ENCODE measurements at regions not wholly inside any gene's neighbourhood (a gene's known extent, or its start where the extent isn't known, plus 50 kb on each side); places are given as distances from the start of the nearest gene placed in this dataset.

DNA sequence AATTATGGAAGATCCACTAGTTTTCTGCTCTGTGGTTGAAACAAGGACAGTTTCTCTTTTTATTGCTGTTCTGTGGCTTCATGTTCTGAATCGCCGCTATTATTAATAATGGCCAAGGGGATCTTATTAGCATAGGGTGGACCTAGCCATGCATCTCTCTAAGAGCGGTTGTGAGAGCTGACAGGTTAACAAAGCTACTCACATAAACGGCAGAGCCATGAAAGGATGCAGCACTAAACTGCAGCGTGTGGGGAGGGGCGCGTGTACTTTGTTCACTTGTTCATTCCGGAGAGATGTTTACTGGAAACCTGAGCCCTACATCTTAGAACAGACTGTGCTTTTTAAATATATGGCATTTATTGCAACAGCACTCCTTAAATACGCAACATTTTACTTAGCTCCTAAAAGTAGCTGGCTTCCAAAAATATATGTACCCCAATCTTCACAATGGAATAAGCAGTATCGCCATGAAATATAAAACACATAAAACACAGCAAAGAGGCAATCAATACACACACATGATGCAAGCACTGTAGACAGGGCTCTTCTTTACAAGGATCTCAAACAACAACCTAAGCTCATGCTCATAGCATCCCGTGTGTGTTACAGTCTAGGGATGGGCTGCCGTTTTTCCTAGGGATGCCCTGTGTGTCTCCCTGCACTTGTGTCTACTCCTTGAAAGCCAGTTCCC lies 424.6 kb downstream of the MED10 start:
- no peaks in the 10 kb centered on the region for H3K9me2 ChIP-seq (replicated peaks; ENCODE audit: insufficient read depth, low read length)
- H3K27me3 ChIP-seq (replicated peaks; ENCODE audit: insufficient read depth, low read length) = no peaks in the 10 kb centered on the region
- TF ChIP-seq EZH2phosphoT487 (IDR thresholded peaks at IDR 0.05; ENCODE audit: low read length) (no peak), EZH2 (optimal IDR thresholded peaks at IDR 0.05; ENCODE audit: low read depth, low read length) (no peak)
- TF ChIP-seq, protein P1, sequence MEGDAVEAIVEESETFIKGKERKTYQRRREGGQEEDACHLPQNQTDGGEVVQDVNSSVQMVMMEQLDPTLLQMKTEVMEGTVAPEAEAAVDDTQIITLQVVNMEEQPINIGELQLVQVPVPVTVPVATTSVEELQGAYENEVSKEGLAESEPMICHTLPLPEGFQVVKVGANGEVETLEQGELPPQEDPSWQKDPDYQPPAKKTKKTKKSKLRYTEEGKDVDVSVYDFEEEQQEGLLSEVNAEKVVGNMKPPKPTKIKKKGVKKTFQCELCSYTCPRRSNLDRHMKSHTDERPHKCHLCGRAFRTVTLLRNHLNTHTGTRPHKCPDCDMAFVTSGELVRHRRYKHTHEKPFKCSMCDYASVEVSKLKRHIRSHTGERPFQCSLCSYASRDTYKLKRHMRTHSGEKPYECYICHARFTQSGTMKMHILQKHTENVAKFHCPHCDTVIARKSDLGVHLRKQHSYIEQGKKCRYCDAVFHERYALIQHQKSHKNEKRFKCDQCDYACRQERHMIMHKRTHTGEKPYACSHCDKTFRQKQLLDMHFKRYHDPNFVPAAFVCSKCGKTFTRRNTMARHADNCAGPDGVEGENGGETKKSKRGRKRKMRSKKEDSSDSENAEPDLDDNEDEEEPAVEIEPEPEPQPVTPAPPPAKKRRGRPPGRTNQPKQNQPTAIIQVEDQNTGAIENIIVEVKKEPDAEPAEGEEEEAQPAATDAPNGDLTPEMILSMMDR (IDR thresholded peaks at IDR 0.05; ENCODE audit: low read length) = no peak
- H3F3A ChIP-seq (ENCODE audit: insufficient read depth, low read length) = no peaks in the 10 kb centered on the region
- no peak overlapping the region for H3K9ac ChIP-seq (ENCODE audit: low read length)
- no peak for DNase-seq
- no peak overlapping the region for H2AFZ ChIP-seq (ENCODE audit: low read length)
- no peak overlapping the region for H3K27ac ChIP-seq (ENCODE audit: low read length)
- no peaks in the 10 kb centered on the region for H3K36me3 ChIP-seq (replicated peaks; ENCODE audit: insufficient read depth, low read length)
- no peak overlapping the region for H3K4me3 ChIP-seq (ENCODE audit: low read length)
- no peaks in the 10 kb centered on the region for H4K20me1 ChIP-seq (ENCODE audit: insufficient read depth, low read length)
- no peaks in the 10 kb centered on the region for H3K79me2 ChIP-seq (ENCODE audit: low read length)
- H3K4me1 ChIP-seq (ENCODE audit: low read length) = no peaks in the 10 kb centered on the region
- H3K9me3 ChIP-seq (replicated peaks; ENCODE audit: insufficient read depth, low read length) = no peaks in the 10 kb centered on the region
- H3K4me2 ChIP-seq (ENCODE audit: low read depth, low read length) = no peak overlapping the region

DNA sequence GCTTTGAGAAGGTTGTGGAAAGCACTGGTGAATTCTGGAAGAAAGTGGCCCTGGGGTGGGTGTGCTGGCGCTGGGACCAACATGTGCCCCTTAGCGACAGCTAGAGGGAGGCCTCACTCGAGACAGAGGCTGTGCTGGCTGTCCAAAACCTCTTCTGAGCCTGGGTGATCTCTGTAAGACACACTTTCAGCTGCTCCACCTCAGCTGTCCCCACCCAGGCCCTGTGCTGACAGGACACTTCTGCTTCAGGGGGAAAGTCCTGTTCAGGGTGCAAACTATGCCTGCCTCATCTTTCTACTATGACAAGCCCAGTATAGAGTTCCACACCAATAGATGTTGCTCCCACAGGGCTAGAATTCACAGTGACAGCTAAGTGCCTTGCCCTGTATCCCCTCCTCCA lies 426.4 kb downstream of the MED10 start:
- H2AFZ ChIP-seq (ENCODE audit: low read length) = no peak overlapping the region

DNA sequence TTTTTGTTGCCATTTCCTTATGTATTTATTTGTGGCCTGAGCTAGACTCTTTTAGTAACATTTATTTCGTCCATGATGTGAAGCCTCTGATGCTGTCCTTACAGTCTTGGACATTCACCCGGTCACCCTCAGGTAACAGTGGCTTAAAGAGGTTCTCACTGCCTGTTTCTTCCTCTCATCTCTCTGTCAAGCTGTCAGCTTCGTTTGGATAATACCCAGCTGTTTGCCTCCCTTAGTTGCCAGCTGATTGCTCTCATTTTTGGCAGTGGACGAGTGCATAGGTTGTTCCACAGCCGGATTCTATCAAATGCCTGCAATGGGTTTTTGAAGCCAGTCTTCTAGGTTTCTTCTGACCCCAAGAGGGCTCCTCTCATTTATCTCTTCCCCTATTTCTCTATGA lies 427.7 kb downstream of the MED10 start:
- H3K9me3 ChIP-seq (replicated peaks; ENCODE audit: insufficient read depth, low read length) = no peaks in the 10 kb centered on the region
- no peaks in the 10 kb centered on the region for H3F3A ChIP-seq (ENCODE audit: insufficient read depth, low read length)
- no peak overlapping the region for H3K4me3 ChIP-seq (ENCODE audit: low read length)
- no peaks in the 10 kb centered on the region for H4K20me1 ChIP-seq (ENCODE audit: insufficient read depth, low read length)
- no peak overlapping the region for H2AFZ ChIP-seq (ENCODE audit: low read length)
- H3K27me3 ChIP-seq (replicated peaks; ENCODE audit: insufficient read depth, low read length) = no peaks in the 10 kb centered on the region
- no peaks in the 10 kb centered on the region for H3K79me2 ChIP-seq (ENCODE audit: low read length)
- H3K9ac ChIP-seq (ENCODE audit: low read length) = no peak overlapping the region
- no peak for TF ChIP-seq EZH2 (optimal IDR thresholded peaks at IDR 0.05; ENCODE audit: low read depth, low read length)
- no peak for TF ChIP-seq EZH2phosphoT487 (IDR thresholded peaks at IDR 0.05; ENCODE audit: low read length)
- TF ChIP-seq, protein P1 (IDR thresholded peaks at IDR 0.05; ENCODE audit: low read length) = no peak
- H3K4me2 ChIP-seq (ENCODE audit: low read depth, low read length) = no peak overlapping the region
- no peaks in the 10 kb centered on the region for H3K4me1 ChIP-seq (ENCODE audit: low read length)
- H3K36me3 ChIP-seq (replicated peaks; ENCODE audit: insufficient read depth, low read length) = no peaks in the 10 kb centered on the region
- H3K27ac ChIP-seq (ENCODE audit: low read length) = no peak overlapping the region
- DNase-seq = no peak
- no peaks in the 10 kb centered on the region for H3K9me2 ChIP-seq (replicated peaks; ENCODE audit: insufficient read depth, low read length)

More for the DNA sequence above, 426.4 kb downstream of the MED10 start:
- Histone ChIP-seq H3K9me2 (replicated peaks; ENCODE audit: insufficient read depth, low read length) (no peaks in the 10 kb centered on the region), H3K4me2 (ENCODE audit: low read depth, low read length) (no peak overlapping the region), H3K4me1 (ENCODE audit: low read length) (no peaks in the 10 kb centered on the region), H3K4me3 (ENCODE audit: low read length) (no peak overlapping the region), H3K9me3 (replicated peaks; ENCODE audit: insufficient read depth, low read length) (no peaks in the 10 kb centered on the region), H3K27me3 (replicated peaks; ENCODE audit: insufficient read depth, low read length) (no peaks in the 10 kb centered on the region), H3K9ac (ENCODE audit: low read length) (no peak overlapping the region), H4K20me1 (ENCODE audit: insufficient read depth, low read length) (no peaks in the 10 kb centered on the region), H3K27ac (ENCODE audit: low read length) (no peak overlapping the region), H3K36me3 (replicated peaks; ENCODE audit: insufficient read depth, low read length) (no peaks in the 10 kb centered on the region), H3F3A (ENCODE audit: insufficient read depth, low read length) (no peaks in the 10 kb centered on the region), H3K79me2 (ENCODE audit: low read length) (no peaks in the 10 kb centered on the region)
- no peak for DNase-seq
- TF ChIP-seq, protein P1 (IDR thresholded peaks at IDR 0.05; ENCODE audit: low read length) = no peak
- TF ChIP-seq EZH2 (optimal IDR thresholded peaks at IDR 0.05; ENCODE audit: low read depth, low read length) (no peak), EZH2phosphoT487 (IDR thresholded peaks at IDR 0.05; ENCODE audit: low read length) (no peak)

All from MM.1S (cell line).